Right forelimb (tissue), 1 donor: ENCODE measurements at regions not wholly inside any gene's neighbourhood (a gene's known extent, or its start where the extent isn't known, plus 50 kb on each side); places are given as distances from the start of the nearest gene placed in this dataset.

Source experiments
- DNase-seq: peaks from one replicate; pipeline ENCODE4 v3.0.0-alpha.2; 2018

DNA sequence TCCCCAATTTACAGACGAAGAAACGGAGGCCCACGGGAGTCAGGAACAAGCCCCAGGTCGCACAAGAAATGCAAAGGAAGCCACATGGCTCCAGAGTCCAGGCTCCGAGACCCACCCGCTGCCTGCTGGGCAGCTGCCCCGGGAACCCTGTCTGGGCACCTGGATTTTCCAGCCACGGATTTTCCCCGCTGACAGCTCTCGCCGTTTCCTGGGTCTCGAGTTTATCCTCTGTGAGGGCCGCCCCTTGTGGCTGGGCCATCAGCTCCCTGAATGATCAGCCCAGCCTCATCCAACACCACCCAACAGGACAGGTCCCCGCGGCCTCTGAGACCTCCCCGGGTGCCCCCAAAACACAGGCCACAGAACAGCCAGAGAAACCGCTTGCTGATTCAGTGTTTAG, 189.7 kb downstream of the BRD1 start:
- no peak for DNase-seq

DNA sequence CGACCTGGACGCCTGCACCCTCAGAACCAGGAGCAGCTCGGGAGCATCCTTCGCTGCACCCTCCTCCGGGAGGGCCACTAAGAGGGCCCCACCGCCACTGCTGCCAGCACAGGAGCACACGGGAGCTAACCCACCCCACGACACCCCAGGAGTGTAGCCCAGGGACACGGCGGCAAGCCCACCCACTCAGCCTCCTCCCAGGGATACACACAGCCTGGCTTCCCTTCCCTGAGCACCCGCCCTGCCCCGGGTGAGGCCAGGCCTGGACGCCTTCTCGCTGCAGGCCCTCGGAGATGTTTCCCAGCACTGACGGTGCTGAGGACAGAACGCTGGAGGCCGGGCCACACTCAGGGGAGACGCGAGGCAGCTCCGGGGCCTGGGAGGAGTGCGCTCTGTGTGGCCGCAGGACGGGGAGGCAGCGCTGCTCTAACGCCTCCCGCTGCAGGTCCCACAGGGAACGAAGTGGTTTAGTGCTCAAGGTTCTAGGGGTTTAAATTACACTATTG, 190.4 kb downstream of the BRD1 start:
- no peak for DNase-seq

DNA sequence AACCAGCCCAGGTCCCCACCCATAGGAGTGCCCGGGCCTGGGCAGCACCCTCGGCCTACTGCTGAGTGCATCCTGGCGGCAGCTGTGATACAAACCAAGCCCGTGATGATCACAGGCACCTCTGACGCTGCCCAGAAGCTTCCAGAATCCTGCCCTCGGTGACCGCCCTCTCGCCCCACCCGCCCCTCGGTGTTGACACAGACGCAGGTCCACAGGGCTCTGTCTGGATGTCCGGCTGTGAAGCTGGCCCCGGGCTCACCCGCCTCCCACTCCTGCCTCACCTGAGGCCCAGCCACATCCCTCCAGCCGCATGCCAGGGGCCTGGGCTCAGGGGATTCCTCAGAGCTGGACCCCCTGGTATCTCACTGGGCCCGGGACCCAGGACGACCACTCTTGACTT, 191.0 kb downstream of the BRD1 start:
- no peak for DNase-seq

DNA sequence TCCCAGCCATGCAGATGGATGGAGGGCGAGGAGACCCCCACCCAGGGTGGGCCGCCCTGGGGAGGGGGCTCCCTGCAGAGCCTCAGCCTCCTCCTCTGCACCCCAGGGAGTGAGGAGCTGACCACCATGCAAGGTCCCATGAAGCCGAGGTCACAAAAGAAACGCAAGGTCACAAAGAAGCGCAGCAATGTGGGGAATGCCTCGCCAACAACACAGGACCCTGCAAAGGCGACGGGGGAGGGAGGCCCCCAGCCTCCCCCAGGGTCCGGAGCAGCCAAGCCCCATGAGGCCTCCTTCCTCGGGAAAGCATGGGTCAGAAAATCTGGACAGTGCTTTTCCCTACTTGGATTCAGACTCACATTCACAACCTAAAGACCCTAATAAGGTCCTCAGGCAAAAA, 191.5 kb downstream of the BRD1 start:
- no peak for DNase-seq

DNA sequence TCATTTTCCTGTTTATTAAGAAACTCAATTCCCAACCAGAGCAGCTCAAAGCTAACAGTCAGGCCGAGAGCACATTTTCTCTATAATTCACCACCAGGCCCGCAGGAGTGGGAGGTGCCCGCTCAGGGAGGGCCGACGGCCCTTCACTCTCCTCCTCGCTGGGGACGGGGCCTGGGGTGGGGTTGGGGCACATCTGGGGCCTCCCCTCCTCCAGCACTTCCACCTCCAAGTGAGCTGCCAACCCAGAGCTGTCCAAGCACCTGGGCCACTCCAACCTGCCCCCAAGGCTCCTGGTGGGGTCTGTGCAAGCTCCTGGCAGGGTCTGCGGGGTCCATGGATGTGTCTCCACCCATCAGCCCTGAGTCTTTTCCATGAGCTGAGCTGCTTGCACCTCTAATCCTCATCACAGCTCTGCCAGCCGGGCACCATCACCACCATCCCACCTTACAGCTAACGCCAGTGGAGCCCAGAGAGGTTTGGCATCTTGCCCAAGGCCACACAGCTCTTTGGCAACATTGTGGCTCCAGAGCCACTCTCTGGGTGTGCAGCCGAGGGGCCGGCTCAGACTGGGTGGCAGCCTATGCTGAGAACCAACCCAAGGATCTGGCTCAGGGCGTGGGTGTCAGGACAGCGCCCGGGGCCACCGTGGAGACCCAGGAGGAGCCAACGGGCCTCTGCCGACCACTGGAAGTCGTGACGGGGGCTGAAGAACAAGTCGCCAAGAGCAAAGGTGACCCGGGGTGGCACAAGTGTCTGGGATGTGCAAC, 193.5 kb downstream of the BRD1 start:
- DNase-seq: no peak

DNA sequence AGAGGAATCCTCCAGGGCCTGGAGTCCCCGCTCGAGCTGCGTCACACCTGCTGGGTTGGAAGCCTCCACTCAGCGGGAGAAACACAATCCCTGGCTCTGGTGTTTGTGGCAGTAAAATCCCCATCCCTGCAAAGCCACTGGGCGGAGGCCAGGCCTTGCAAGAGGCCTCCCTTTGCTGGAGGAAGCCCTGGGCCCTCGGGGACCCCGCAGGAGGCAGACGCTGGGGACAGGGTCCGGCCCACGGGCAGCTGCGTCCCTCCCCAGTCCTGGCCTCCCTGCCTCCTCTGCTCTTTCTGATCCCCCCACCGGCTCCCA, 194.7 kb downstream of the BRD1 start:
- DNase-seq: peak; percentile 59

DNA sequence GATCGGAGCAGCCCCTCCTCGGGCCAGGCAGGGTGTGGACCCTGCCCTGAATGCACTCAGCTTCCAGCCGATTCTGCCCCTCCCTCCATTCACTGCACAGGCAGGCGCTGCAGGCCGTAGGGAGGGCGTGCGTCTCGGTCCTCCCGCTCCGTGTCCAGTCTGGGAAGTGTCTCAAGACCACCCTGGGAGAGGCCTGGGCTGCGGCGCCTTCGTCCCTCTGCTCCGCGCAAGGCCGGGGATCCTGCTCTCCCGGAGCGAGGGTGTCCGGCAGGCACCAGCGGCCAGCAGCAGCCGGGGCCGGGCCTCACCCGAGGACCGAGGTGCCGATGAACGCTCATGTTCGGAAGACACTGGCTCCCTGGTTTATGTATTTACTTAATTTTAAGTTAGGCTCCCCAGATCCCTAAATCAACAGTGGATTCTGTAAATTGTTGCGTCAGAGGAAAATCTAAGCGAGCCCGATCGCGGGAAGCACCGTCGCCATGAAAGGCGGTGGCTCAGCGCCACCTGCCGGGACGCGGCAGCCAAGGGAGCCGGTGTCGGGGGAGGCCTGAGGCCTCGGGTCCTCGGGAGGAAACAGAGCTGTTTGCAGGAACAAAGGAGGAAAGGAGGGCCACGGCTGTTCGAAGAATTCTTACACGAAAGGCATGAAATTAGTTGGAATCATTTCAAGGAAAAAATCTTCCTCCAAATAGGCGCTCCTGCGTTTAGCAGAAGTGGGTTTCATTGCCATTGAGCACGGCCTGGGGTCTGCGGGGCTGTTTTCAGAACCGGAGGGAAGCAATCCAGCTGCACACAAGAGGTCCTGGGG, 195.3 kb downstream of the BRD1 start:
- peak; percentile 86 for DNase-seq

DNA sequence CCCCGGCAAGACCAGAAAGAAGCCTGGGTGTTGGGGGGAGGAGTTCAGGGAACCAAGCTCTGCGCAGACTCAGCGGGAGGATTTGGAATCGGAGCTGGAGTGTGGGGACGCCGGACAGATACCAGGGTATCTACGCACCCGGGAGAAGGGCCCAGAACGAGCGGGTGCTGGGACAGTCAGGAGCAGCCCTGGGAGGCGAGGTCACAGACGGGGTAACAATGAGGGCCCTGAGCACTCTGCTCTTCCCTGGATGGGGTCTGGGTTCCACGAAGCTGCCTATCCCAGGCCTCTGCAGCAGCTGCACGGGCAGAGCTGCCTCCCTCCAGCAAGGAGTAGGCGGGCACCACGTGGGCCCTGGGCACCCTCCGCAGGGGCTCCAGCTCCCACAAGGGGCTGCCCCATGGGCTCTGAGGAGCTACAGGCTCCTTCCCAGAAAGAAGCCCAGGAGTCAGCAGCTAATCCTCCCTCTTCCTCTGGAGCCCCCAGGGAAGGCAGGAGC, 197.2 kb downstream of the BRD1 start:
- no peak for DNase-seq

DNA sequence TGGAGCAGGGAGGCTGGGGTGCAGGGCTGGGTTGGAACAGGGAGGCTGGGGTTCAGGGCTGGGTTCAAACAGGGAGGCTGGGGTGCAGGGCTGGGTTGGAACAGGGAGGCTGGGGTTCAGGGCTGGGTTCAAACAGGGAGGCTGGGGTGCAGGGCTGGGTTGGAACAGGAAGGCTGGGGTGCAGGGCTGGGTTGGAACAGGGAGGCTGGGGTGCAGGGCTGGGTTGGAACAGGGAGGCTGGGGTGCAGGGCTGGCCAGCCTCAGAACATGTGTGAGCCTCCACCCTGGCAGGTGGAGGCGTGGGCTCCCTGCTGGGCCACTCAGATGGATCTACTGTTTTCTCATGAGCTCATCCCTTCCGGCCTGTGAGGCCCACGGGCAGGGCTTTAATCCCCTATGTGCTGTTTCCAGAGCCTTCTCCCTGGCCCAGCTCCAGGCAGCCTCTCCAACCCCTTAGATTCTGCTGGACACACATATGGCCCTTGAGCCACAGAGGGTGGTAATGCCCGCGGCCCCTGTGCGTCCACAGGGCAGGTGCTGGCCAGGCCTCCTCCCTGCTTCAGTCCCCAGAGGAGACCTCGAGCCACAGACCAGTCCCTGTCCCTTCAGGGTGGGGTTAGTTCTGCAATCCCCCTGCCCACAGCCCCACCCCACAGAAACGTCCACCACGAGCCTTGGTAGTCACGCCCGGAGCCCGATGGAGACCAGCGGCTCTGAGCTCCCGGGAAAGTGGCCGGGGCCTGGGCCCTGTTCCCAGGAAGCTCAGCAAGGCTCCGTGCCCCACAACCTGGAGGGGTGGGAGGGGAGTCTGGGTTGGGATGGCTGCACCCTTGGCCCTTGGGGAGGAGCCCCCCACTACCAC, 197.9 kb downstream of the BRD1 start:
- no peak for DNase-seq

DNA sequence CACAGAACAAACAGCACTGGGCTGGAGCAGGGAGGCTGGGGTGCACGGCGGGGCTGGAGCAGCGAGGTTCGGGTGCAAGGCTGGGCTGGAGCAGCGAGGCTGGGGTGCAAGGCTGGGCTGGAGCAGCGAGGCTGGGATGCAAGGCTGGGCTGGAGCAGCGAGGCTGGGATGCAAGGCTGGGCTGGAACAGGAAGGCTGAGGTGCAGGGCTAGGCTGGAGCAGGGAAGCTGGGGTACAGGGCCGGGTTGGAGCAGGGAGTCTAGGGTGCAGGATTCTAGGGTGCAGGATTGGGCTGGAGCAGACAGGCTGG, 198.5 kb downstream of the BRD1 start:
- no peak for DNase-seq

DNA sequence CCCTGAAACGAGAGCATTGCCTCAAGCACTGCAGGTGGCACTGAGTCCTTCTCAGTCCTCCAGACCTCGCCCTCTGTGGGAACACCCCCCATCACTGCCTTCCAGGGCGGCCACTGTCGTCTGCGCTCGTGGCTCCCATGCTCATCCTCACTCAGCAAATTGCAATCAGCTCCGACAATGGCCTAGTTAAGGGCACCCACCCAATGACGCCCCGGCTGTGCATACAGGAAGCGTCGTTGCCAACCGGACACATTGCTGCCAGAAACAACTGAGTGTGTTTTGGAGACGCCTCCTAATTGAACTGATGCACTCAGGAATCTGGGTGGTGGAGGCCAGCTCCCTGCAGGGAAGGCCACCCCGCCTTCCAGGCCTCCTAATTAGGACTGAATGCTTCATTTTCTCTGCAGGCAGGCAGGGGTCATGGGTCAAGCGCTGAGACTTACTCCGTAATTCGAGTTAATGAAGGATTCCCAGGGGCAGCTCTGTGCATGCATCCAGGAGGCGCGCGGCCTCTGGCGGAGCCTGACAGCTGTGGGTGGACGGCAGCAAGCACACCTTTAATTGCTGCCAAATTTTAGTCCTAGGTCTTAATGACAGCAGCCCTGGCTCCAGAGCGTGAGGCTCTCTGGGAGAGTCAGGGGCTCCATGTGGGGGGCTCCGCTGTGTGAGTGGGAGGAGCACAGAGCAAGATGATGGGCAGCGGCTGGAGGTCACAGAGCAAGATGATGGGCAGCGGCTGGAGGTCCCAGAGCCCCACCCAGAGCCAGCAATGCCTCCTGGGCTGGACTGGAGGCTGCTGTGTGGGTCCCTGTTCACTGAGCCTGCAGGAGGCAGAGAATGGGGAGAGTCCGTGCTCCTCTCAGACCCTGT, 199.0 kb downstream of the BRD1 start:
- no peak for DNase-seq

DNA sequence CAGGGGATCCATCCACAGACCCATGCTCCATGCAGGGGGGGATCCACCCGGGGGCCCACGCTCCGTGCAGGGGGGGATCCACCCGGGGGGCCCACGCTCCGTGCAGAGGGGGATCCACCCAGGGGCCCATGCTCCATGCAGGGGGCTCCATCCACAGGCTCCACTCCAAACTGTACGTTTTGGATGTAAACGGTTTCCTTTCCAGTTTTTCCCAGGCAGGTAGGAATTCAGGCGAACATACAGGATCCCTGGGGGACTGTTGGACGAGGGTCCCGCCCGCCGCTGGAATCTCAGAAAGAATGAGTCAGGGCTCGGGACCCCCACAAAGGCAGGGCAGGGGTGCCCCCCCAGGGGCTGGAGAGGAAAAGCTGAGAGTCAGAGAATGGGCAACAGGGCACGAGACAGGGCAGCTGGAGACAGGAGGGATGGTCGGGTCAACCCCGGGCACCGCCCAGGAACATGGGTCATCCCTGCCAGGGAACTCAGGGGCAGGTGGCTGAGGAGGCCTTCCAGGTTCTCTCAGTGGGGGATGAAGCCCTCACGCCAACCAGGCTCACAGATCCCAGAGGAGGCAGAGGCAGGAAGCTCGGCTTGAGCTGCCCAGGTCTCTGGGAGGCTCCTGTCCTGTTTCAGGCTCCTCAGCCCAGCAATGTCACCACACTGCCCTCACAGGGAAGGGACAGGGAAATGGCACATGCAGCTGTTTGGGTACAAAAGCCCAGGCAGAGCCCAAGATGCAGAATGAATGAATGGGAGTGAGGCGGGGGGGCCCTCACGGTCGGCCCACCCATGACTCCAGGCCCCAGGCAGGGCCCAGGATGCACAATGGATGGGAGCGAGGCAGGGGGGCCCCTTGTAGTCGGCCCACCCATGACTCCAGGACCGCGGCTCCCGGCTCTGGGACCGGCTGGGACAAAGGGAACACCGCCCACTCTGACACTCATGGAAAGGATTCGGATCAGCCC, 200.2 kb downstream of the BRD1 start:
- no peak for DNase-seq

DNA sequence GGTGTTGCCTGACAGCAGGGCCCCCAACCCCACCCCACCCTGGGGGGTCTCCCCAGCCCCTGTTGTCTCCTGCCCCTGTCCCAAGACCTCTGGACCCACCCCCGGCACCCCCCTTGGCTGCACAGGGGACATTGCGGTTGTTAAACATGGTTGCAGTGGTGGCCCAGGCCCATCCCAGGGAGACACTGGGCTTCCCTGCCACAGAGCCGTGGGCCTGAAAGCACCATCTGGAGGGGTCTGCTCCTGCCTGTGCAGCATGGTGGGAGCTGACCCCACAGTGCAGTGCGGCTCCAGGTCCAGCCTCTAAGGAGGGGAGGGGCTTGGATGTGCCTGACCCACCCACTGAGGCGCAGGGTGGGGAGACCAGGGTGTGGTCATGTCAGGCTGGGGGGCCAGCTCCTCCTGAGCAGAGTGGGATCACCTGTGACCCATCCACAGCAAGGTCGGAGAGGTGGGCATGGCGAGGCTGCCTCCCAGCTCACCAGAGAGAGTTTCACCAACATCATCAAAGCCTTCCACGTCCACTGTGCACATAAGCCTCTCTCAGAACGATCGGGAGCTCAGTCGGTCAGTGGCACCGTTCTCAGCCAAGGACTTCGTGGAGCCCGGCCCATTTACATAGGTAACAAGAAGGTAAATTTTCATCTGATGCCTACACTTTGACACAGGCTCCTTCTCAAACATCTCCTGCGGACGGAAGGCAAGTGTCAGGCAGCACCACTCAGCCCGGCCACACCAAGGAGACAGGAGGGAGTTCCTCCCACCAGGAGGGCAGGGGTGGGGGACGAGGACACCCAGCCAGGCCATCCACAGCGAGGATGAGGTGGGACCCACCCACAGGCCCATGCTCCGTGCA, 201.1 kb downstream of the BRD1 start:
- no peak for DNase-seq

DNA sequence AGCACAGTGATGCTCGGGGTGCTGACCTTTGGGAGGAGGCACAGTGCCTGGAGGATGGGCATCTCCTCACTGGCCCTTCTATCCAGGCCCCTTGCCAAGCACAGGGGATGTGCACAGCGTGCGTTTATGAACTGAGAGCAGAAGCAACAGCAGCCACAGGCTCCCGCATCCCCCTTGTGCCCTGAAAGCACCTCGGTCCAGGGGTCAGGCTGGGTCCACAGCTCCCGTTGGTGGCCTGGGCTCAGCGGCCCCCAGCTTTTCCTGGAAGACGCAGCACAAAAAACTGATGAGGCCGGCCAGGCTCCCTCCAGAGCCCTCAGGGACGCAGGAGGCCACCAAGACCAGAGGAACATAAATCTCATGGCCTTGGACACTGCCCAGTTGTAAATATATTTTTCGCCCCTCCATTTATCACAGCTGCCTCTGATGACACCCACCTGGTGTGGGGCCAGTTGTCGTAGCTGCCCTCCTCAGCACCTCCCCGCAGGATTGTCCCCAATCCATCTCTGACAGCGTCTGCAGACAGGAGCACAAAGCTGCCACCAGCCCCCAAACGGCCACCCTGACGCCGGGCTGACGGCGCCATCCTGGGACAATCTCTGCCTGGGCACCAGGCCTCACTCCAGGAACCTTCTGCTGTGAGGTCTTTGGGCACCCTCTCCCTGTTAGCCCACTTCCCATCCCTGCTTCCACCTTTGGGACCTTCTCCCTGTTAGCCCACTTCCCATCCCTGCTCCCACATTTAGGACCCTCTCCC, 203.1 kb downstream of the BRD1 start:
- no peak for DNase-seq

DNA sequence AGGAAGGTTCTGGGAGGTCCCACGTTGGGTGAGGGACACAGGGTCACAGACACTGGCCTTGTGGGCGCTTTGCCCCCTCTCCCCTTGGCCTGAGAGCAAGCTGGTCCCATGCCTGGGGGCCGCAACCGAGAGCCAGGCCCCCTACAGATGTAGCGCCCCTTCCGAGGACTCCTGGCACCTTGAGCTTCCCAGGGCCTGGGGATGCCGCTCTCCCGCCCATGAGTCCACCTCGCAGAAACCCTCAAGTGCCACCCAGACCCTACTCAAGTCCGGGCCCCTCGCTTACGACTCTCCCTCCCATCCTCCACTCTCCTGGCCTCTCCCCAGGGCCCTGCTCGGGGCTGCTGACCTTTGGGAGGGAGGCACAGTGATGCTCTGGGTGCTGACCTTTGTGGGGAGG, 204.0 kb downstream of the BRD1 start:
- DNase-seq: no peak

DNA sequence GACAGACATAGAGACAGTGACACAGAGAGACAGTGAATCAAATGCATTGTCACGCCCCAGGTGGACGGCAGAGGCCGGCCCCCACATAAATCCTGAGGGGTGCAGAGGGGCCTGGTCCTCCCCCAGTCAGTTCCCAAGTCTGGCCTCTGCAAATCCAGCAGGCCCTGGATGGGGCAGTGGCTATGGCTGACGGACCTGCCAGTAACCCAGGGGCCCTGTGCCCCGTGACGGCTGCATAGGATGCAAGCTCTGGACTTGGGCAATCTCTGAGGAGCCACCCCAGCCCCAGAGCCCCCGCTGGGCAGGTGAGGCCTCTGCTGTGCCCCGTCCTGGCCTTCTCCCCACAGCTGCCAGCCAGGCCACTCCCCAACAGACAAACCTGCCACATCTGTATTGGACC, 204.5 kb downstream of the BRD1 start:
- no peak for DNase-seq

DNA sequence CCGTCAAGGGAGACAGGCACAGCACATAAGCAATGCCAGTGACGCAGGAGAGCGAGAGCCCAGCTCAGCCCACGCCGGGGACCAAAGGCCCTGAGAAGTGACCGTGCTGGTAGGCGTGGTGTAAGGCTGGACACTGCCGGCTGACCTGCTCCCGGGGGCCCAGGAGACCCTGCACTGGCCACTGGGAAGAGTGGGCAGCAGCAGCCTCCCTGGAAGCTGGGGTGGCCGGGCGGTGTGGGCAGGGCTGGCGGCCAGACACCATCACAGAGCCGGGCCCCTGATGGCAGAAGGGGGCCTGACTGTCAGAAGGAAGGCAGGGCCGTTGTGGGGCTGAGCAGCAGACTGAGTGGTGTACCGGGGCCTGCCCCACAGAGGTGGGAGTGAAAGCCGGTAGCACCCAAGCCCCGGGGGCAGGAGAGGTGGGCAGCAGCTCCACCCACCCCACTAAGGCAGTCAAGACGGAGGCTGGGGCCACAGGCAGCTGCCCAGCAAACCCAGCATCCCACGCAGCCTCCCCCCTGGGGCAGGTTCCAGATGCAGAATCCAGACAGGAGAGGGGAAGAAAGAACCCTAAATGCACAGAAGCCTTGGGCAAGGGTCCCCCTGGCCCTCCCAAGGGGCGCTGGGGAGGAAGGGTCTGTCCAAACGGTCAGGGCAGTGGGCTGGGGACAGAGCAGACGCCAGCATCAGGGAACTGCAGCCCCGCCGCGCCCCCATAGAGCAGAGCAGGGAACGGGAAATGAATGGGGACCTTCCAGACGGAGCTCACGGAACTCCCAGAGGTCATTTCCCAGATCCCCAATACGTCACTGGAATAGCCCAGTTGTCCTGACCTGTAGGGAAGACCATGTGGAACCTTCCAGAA, 205.2 kb downstream of the BRD1 start:
- no peak for DNase-seq

DNA sequence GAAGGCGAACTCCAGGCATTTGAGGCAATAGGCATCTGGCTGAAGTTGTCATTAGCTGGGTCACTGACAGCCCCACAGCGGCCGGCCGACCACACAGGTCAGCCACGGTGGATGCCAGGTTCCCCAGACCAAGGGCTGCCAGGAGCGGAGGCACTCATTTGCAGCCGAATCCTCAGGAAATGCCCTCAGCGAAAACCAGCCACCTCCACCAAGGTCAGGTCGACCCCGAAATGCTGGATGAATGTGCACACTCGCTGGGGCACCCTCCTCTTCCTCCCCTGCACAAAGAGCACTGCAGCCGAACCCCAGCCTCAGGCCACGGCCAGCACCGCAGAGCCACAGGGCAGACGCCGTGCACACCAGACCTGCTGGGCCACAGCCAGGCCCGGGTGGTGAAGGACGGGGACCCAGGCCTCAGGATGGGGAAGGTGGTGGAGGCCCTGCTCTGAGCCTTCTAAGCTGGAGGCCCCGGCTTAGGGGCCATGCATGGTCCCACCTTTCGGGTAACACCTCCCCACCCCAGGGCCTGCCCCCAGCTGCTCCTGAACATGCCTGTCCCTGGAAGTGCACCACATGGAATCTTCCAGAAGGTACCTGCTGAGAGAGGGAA, 206.0 kb downstream of the BRD1 start:
- no peak for DNase-seq
